Erythroblast (primary cell): ENCODE measurements at regions not wholly inside any gene's neighbourhood (a gene's known extent, or its start where the extent isn't known, plus 50 kb on each side); places are given as distances from the start of the nearest gene placed in this dataset.
"Not testable (repeated sequence)": the region's sequence is repeated elsewhere in the genome, so short reads cannot be mapped to it uniquely, and the experiment has no call there.

Experiments used
- GATA1 ChIP-seq: IDR thresholded peaks from 2 replicates; pipeline ENCODE4 v1.6.1; 2011; ENCODE audit warnings: low read depth, mild to moderate bottlenecking, control low read depth, low read length, moderate library complexity
- POLR2A ChIP-seq: IDR thresholded peaks from 2 replicates; pipeline ENCODE4 v1.6.1; 2011; ENCODE audit warnings: mild to moderate bottlenecking, low read length

GRCh38 chr5:32952421-32952820 is 241.3 kb downstream of the NPR3 start:
- TF ChIP-seq POLR2A, GATA1: not testable (repeated sequence)
